Pancreas (tissue), 10 donors: ENCODE measurements at regions not wholly inside any gene's neighbourhood (a gene's known extent, or its start where the extent isn't known, plus 50 kb on each side); places are given as distances from the start of the nearest gene placed in this dataset.

Experiments used
- ATAC-seq, 4 donors: fragments of 200-7000 bp; cut with Tn5 transposase; one replicate each; pipeline versions ENCODE4 v1.8.0 to v1.9.1; 2020; ENCODE audit warnings: mild to moderate bottlenecking in 4 of 4, moderate library complexity in 4 of 4
- DNase-seq, 6 donors: peaks; one replicate each; pipeline ENCODE4 v3.0.0-alpha.2; 2020
- FAIRE-seq: peaks from 2 replicates; lab custom pipeline; 2012; peaks lifted over from hg19 to GRCh38; lab: Jason Lieb, UNC
- H3K27ac ChIP-seq, 4 donors: fragments of 200-600 bp; sonication (generic); 1 replicate in 3 of 4; 2 replicates in 1 of 4; pipeline versions ENCODE4 v1.5.0 to v1.8.0; 2020
- H3K27me3 ChIP-seq, 4 donors: fragments of 200-600 bp; one replicate each; pipeline ENCODE4 v1.8.0; 2021
- H3K36me3 ChIP-seq, 3 donors: fragments of 200-600 bp; sonication (generic) in 1 of 3; one replicate each; pipeline versions ENCODE4 v1.5.0 to v1.8.0; 2020 to 2021
- H3K4me1 ChIP-seq, 3 donors: fragments of 200-600 bp; one replicate each; pipeline ENCODE4 v1.8.0; 2021
- H3K4me3 ChIP-seq, 4 donors: fragments of 200-600 bp; sonication (generic) in 2 of 4; one replicate each; pipeline versions ENCODE4 v1.5.0 to v1.8.0; 2020 to 2021
- H3K9me3 ChIP-seq, 4 donors: fragments of 200-600 bp; one replicate each; pipeline ENCODE4 v1.8.0; 2021
- CTCF ChIP-seq, 4 donors: fragments of 200-600 bp; sonication (generic) in 3 of 4; IDR thresholded peaks; one replicate each; pipeline versions ENCODE4 v1.5.0 to v1.8.0; 2021; ENCODE audit warnings: antibody characterized with exemption in 4 of 4
- WGBS, 2 donors: extraction: QIAGEN DNeasy Blood & Tissue Kit; methylation state at CpG; one replicate each; pipeline ENCODE4 v1.1.7; 2013; 5-methylcytosine and 5-hydroxymethylcytosine counted together
- intact Hi-C, 3 donors: fragments of 100-400 bp; cut with DNase I; formaldehyde crosslinking; loops; one replicate each; pipeline versions ENCODE4 v1.11.1 to v1.14.2; 2022
- donor health status: healthy with polysubstance abuse.
- donor health status: DM: no; HTN: no; CAD: no; lungs with moderate emphysema.
- donor health status: DM: no; HTN: no; CAD: no.
- donor health status: control.
- donor health status: control.
- donor health status: Bipolar disorder and iron deficiency.
- donor health status: DM: yes; HTN: yes; CAD: no.
- donor health status: DM: no; HTN: no; CAD: no.
- donor health status: DM: no; HTN: no; CAD: no.
- donor health status: DM: yes; HTN: yes; CAD: no.

- DNase-seq: no peak
- FAIRE-seq: no peak
- Histone ChIP-seq H3K4me3 (no peak overlapping the region), H3K27me3 (no peaks in the 10 kb centered on the region), H3K4me1 (no peaks in the 10 kb centered on the region), H3K36me3 (no peaks in the 10 kb centered on the region), H3K9me3 (no peaks in the 10 kb centered on the region), H3K27ac (no peak overlapping the region)
- intact Hi-C loops: no loop called here
- no peak for ATAC-seq
- WGBS, 2 donors: 46 to 48% methylated on average over 1 of the region's 1 CpG
- no peak for TF ChIP-seq CTCF (IDR thresholded peaks at IDR 0.05)
Measured at GRCh38 chr2:153213022-153213421, 265.5 kb downstream of the RPRM start.

- ATAC-seq: no peak
- no peak for FAIRE-seq
- TF ChIP-seq CTCF (IDR thresholded peaks at IDR 0.05): no peak
- no peaks in the 10 kb centered on the region for H3K4me1 ChIP-seq
- H3K27ac ChIP-seq: no peak overlapping the region
- no peaks in the 10 kb centered on the region for H3K36me3 ChIP-seq
- H3K4me3 ChIP-seq: no peak overlapping the region
- H3K9me3 ChIP-seq: no peaks in the 10 kb centered on the region
- WGBS, 2 donors: 77 to 79% methylated on average over 11 of the region's 11 CpGs
- intact Hi-C loops: no loop called here
- no peaks in the 10 kb centered on the region for H3K27me3 ChIP-seq
- DNase-seq: no peak
Measured at GRCh38 chr2:153197402-153198386, 280.9 kb downstream of the RPRM start.

GRCh38 chr2:153196378-153197058 is 282.0 kb downstream of the RPRM start:
- peak in 1 of 6 donors; percentile 47 for DNase-seq
- no peak for TF ChIP-seq CTCF (IDR thresholded peaks at IDR 0.05)
- no peak for FAIRE-seq
- no peaks in the 10 kb centered on the region for H3K9me3 ChIP-seq
- ATAC-seq: no peak
- intact Hi-C loops: no loop called here
- H3K36me3 ChIP-seq: no peaks in the 10 kb centered on the region
- WGBS, 2 donors: 70 to 71% methylated on average over 8 of the region's 8 CpGs
- H3K27me3 ChIP-seq: no peaks in the 10 kb centered on the region
- H3K4me1 ChIP-seq: no peaks in the 10 kb centered on the region
- H3K4me3 ChIP-seq: no peak overlapping the region
- no peak overlapping the region for H3K27ac ChIP-seq

GRCh38 chr2:153195342-153195741 is 283.2 kb downstream of the RPRM start:
- ATAC-seq: no peak
- H3K9me3 ChIP-seq: no peaks in the 10 kb centered on the region
- no peak for FAIRE-seq
- no peaks in the 10 kb centered on the region for H3K27me3 ChIP-seq
- no peak overlapping the region for H3K27ac ChIP-seq
- H3K4me1 ChIP-seq: no peaks in the 10 kb centered on the region
- intact Hi-C loops: no loop called here
- TF ChIP-seq CTCF (IDR thresholded peaks at IDR 0.05): no peak
- peak in 1 of 6 donors; percentile 42 for DNase-seq
- no peak overlapping the region for H3K4me3 ChIP-seq
- H3K36me3 ChIP-seq: no peaks in the 10 kb centered on the region
- WGBS, 2 donors: 88 to 93% methylated on average over 2 of the region's 2 CpGs
